ENCODE measurements at regions not wholly inside any gene's neighbourhood (a gene's known extent, or its start where the extent isn't known, plus 50 kb on each side); places are given as distances from the start of the nearest gene placed in this dataset.

DNA sequence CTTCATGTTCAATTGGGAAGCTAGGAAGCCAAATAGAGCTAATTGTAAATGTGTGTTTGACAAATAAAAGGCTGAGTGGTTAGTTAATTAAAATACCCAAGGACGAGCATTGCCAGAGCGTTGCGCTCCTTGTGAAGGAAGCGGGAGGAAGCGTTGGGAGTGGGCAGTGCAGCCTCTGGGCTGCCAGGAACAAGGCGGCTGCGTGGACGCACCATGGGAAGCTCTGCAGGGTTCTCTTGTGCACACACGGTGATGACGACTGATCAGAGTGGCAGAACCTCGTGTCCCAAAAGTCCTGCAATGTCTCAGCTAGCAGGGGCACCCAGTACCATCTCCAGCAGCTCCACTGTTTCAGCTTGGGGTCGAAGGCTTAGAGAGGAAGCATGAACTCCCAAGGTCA is 546.6 kb upstream of the TMEM132C start:
- TF ChIP-seq, protein P1, sequence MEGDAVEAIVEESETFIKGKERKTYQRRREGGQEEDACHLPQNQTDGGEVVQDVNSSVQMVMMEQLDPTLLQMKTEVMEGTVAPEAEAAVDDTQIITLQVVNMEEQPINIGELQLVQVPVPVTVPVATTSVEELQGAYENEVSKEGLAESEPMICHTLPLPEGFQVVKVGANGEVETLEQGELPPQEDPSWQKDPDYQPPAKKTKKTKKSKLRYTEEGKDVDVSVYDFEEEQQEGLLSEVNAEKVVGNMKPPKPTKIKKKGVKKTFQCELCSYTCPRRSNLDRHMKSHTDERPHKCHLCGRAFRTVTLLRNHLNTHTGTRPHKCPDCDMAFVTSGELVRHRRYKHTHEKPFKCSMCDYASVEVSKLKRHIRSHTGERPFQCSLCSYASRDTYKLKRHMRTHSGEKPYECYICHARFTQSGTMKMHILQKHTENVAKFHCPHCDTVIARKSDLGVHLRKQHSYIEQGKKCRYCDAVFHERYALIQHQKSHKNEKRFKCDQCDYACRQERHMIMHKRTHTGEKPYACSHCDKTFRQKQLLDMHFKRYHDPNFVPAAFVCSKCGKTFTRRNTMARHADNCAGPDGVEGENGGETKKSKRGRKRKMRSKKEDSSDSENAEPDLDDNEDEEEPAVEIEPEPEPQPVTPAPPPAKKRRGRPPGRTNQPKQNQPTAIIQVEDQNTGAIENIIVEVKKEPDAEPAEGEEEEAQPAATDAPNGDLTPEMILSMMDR (IDR thresholded peaks at IDR 0.05; ENCODE audit: control extremely low read depth in 1 of 3, insufficient read depth in 1 of 3, low read depth in 1 of 3, low read length in 3 of 3) = no peak
- TF ChIP-seq POLR2A (IDR thresholded peaks at IDR 0.05; ENCODE audit: control extremely low read depth in 1 of 2, low read depth in 2 of 2, low read length in 2 of 2) = no peak
- no peak for TF ChIP-seq SP4 (IDR thresholded peaks at IDR 0.05; ENCODE audit: low read length)
- TF ChIP-seq, protein P2, sequence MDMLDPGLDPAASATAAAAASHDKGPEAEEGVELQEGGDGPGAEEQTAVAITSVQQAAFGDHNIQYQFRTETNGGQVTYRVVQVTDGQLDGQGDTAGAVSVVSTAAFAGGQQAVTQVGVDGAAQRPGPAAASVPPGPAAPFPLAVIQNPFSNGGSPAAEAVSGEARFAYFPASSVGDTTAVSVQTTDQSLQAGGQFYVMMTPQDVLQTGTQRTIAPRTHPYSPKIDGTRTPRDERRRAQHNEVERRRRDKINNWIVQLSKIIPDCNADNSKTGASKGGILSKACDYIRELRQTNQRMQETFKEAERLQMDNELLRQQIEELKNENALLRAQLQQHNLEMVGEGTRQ (IDR thresholded peaks at IDR 0.05; ENCODE audit: low read length) = no peak
- no peak for TF ChIP-seq TAF1 (IDR thresholded peaks at IDR 0.05; ENCODE audit: low read depth, low read length)
- no peak for TF ChIP-seq JUND (IDR thresholded peaks at IDR 0.05; ENCODE audit: low read length)
- no peak for TF ChIP-seq TCF12 (IDR thresholded peaks at IDR 0.05; ENCODE audit: low read depth, low read length)
- TF ChIP-seq EP300 (IDR thresholded peaks at IDR 0.05; ENCODE audit: borderline replicate concordance in 1 of 2, low read depth in 2 of 2, low read length in 2 of 2) = no peak
- no peak for TF ChIP-seq CHD2 (IDR thresholded peaks at IDR 0.05; ENCODE audit: low read length)
- no peak for TF ChIP-seq SIX5 (IDR thresholded peaks at IDR 0.05; ENCODE audit: low read depth, low read length)
- TF ChIP-seq, protein P3, sequence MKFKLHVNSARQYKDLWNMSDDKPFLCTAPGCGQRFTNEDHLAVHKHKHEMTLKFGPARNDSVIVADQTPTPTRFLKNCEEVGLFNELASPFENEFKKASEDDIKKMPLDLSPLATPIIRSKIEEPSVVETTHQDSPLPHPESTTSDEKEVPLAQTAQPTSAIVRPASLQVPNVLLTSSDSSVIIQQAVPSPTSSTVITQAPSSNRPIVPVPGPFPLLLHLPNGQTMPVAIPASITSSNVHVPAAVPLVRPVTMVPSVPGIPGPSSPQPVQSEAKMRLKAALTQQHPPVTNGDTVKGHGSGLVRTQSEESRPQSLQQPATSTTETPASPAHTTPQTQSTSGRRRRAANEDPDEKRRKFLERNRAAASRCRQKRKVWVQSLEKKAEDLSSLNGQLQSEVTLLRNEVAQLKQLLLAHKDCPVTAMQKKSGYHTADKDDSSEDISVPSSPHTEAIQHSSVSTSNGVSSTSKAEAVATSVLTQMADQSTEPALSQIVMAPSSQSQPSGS (IDR thresholded peaks at IDR 0.05; ENCODE audit: low read length) = no peak
- no peak for TF ChIP-seq EZH2 (IDR thresholded peaks at IDR 0.05; ENCODE audit: low read depth, low read length, severe bottlenecking)
- TF ChIP-seq JUN (IDR thresholded peaks at IDR 0.05; ENCODE audit: low read depth, low read length) = no peak
- TF ChIP-seq CBX5 (IDR thresholded peaks at IDR 0.05; ENCODE audit: low read depth, low read length) = no peak
